ENCODE measurements at regions not wholly inside any gene's neighbourhood (a gene's known extent, or its start where the extent isn't known, plus 50 kb on each side); places are given as distances from the start of the nearest gene placed in this dataset.
A peak's percentile ranks its signal among the peaks of the same experiment; 100 is the strongest.

- Histone ChIP-seq H3K36me3 (ENCODE audit: control insufficient read depth in 4 of 4, insufficient read depth in 4 of 4, low read length in 3 of 4) (no peaks in the 10 kb centered on the region), H3K4me3 (ENCODE audit: control insufficient read depth in 1 of 7, extremely low read depth in 1 of 7, insufficient read depth in 4 of 7, low read depth in 2 of 7, low read length in 6 of 7) (no peak overlapping the region), H3K27ac (ENCODE audit: insufficient read depth in 1 of 2, low read depth in 1 of 2, low read length in 2 of 2, poor library complexity in 1 of 2, severe bottlenecking in 2 of 2) (no peak overlapping the region), H3K9me3 (ENCODE audit: control extremely low read depth in 1 of 5, control insufficient read depth in 4 of 5, insufficient read depth in 2 of 5, low read depth in 1 of 5, low read length in 4 of 5) (peaks cover 0 to 2% (median 0%) of the 10 kb centered on the region in 5 experiments), H3K27me3 (replicated peaks in 2 of 5; ENCODE audit: control insufficient read depth in 4 of 5, insufficient read depth in 5 of 5, low read length in 4 of 5) (peaks cover 0 to 10% (median 2%) of the 10 kb centered on the region in 5 experiments), H3K4me1 (ENCODE audit: control extremely low read depth in 1 of 4, control insufficient read depth in 4 of 4, insufficient read depth in 4 of 4, low read length in 3 of 4) (no peaks in the 10 kb centered on the region)
- CTCF ChIA-PET, result no interaction called here
- 63% methylated on average over 3 of the region's 4 CpGs for WGBS (ENCODE audit: insufficient coverage)
- DNase-seq, result no peak
- POLR2A ChIA-PET, result no interaction called here
Measured at GRCh38 chr6:147728903-147729302, 220.4 kb downstream of the SAMD5 start.

- no peaks in the 10 kb centered on the region for H3K36me3 ChIP-seq (ENCODE audit: control insufficient read depth in 4 of 4, insufficient read depth in 4 of 4, low read length in 3 of 4)
- no peak overlapping the region for H3K27ac ChIP-seq (ENCODE audit: insufficient read depth in 1 of 2, low read depth in 1 of 2, low read length in 2 of 2, poor library complexity in 1 of 2, severe bottlenecking in 2 of 2)
- H3K27me3 ChIP-seq (replicated peaks in 2 of 5; ENCODE audit: control insufficient read depth in 4 of 5, insufficient read depth in 5 of 5, low read length in 4 of 5), result peaks cover 0 to 34% (median 15%) of the 10 kb centered on the region in 5 experiments
- DNase-seq, result no peak
- 100% methylated on average over 3 of the region's 5 CpGs for WGBS (ENCODE audit: insufficient coverage)
- no peak overlapping the region for H3K4me3 ChIP-seq (ENCODE audit: control insufficient read depth in 1 of 7, extremely low read depth in 1 of 7, insufficient read depth in 4 of 7, low read depth in 2 of 7, low read length in 6 of 7)
- H3K9me3 ChIP-seq (ENCODE audit: control extremely low read depth in 1 of 5, control insufficient read depth in 4 of 5, insufficient read depth in 2 of 5, low read depth in 1 of 5, low read length in 4 of 5), result peaks cover 0 to 2% (median 0%) of the 10 kb centered on the region in 5 experiments
- ChIA-PET POLR2A (no interaction called here), CTCF (no interaction called here)
- peaks cover 0 to 5% (median 1%) of the 10 kb centered on the region in 4 experiments for H3K4me1 ChIP-seq (ENCODE audit: control extremely low read depth in 1 of 4, control insufficient read depth in 4 of 4, insufficient read depth in 4 of 4, low read length in 3 of 4)
Measured at GRCh38 chr6:147733686-147734085, 225.2 kb downstream of the SAMD5 start.

GRCh38 chr6:147734151-147734550, 225.7 kb downstream of the SAMD5 start:
- no peak for DNase-seq
- H3K4me1 ChIP-seq (ENCODE audit: control extremely low read depth in 1 of 4, control insufficient read depth in 4 of 4, insufficient read depth in 4 of 4, low read length in 3 of 4), result peaks cover 0 to 9% (median 3%) of the 10 kb centered on the region in 4 experiments
- ChIA-PET POLR2A (no interaction called here), CTCF (no interaction called here)
- H3K27me3 ChIP-seq (replicated peaks in 2 of 5; ENCODE audit: control insufficient read depth in 4 of 5, insufficient read depth in 5 of 5, low read length in 4 of 5), result peaks cover 0 to 34% (median 15%) of the 10 kb centered on the region in 5 experiments
- H3K9me3 ChIP-seq (ENCODE audit: control extremely low read depth in 1 of 5, control insufficient read depth in 4 of 5, insufficient read depth in 2 of 5, low read depth in 1 of 5, low read length in 4 of 5), result no peaks in the 10 kb centered on the region
- H3K4me3 ChIP-seq (ENCODE audit: control insufficient read depth in 1 of 7, extremely low read depth in 1 of 7, insufficient read depth in 4 of 7, low read depth in 2 of 7, low read length in 6 of 7), result no peak overlapping the region
- 98% methylated on average over 7 of the region's 8 CpGs for WGBS (ENCODE audit: insufficient coverage)
- H3K36me3 ChIP-seq (ENCODE audit: control insufficient read depth in 4 of 4, insufficient read depth in 4 of 4, low read length in 3 of 4), result no peaks in the 10 kb centered on the region
- no peak overlapping the region for H3K27ac ChIP-seq (ENCODE audit: insufficient read depth in 1 of 2, low read depth in 1 of 2, low read length in 2 of 2, poor library complexity in 1 of 2, severe bottlenecking in 2 of 2)

GRCh38 chr6:147735924-147736323, 227.4 kb downstream of the SAMD5 start:
- POLR2A ChIA-PET, result interaction anchor here (0.7 kb wide), 1 partner anchor 1777 kb away, joined by 3 read pairs; no protein-coding TSS in a partner anchor
- H3K27ac ChIP-seq (ENCODE audit: insufficient read depth in 1 of 2, low read depth in 1 of 2, low read length in 2 of 2, poor library complexity in 1 of 2, severe bottlenecking in 2 of 2), result no peak overlapping the region
- H3K36me3 ChIP-seq (ENCODE audit: control insufficient read depth in 4 of 4, insufficient read depth in 4 of 4, low read length in 3 of 4), result no peaks in the 10 kb centered on the region
- CTCF ChIA-PET, result no interaction called here
- H3K4me3 ChIP-seq (ENCODE audit: control insufficient read depth in 1 of 7, extremely low read depth in 1 of 7, insufficient read depth in 4 of 7, low read depth in 2 of 7, low read length in 6 of 7), result no peak overlapping the region
- no peak for DNase-seq
- H3K9me3 ChIP-seq (ENCODE audit: control extremely low read depth in 1 of 5, control insufficient read depth in 4 of 5, insufficient read depth in 2 of 5, low read depth in 1 of 5, low read length in 4 of 5), result no peaks in the 10 kb centered on the region
- 57% methylated on average over 1 of the region's 3 CpGs for WGBS (ENCODE audit: insufficient coverage)
- peaks cover 0 to 12% (median 3%) of the 10 kb centered on the region in 4 experiments for H3K4me1 ChIP-seq (ENCODE audit: control extremely low read depth in 1 of 4, control insufficient read depth in 4 of 4, insufficient read depth in 4 of 4, low read length in 3 of 4)
- H3K27me3 ChIP-seq (replicated peaks in 2 of 5; ENCODE audit: control insufficient read depth in 4 of 5, insufficient read depth in 5 of 5, low read length in 4 of 5), result peaks cover 0 to 34% (median 21%) of the 10 kb centered on the region in 5 experiments

GRCh38 chr6:147737115-147737514, 228.6 kb downstream of the SAMD5 start:
- CTCF ChIA-PET, result no interaction called here
- peaks cover 0 to 41% (median 24%) of the 10 kb centered on the region in 5 experiments for H3K27me3 ChIP-seq (replicated peaks in 2 of 5; ENCODE audit: control insufficient read depth in 4 of 5, insufficient read depth in 5 of 5, low read length in 4 of 5)
- no peak overlapping the region for H3K4me3 ChIP-seq (ENCODE audit: control insufficient read depth in 1 of 7, extremely low read depth in 1 of 7, insufficient read depth in 4 of 7, low read depth in 2 of 7, low read length in 6 of 7)
- H3K9me3 ChIP-seq (ENCODE audit: control extremely low read depth in 1 of 5, control insufficient read depth in 4 of 5, insufficient read depth in 2 of 5, low read depth in 1 of 5, low read length in 4 of 5), result no peaks in the 10 kb centered on the region
- peaks cover 0 to 12% (median 3%) of the 10 kb centered on the region in 4 experiments for H3K4me1 ChIP-seq (ENCODE audit: control extremely low read depth in 1 of 4, control insufficient read depth in 4 of 4, insufficient read depth in 4 of 4, low read length in 3 of 4)
- POLR2A ChIA-PET, result no interaction called here
- no peak overlapping the region for H3K27ac ChIP-seq (ENCODE audit: insufficient read depth in 1 of 2, low read depth in 1 of 2, low read length in 2 of 2, poor library complexity in 1 of 2, severe bottlenecking in 2 of 2)
- DNase-seq, result no peak
- H3K36me3 ChIP-seq (ENCODE audit: control insufficient read depth in 4 of 4, insufficient read depth in 4 of 4, low read length in 3 of 4), result no peaks in the 10 kb centered on the region
- no CpG with 5 or more reads among the region's 5 CpGs for WGBS (ENCODE audit: insufficient coverage)

- H3K4me3 ChIP-seq (ENCODE audit: control insufficient read depth in 1 of 7, extremely low read depth in 1 of 7, insufficient read depth in 4 of 7, low read depth in 2 of 7, low read length in 6 of 7), result no peak overlapping the region
- WGBS (ENCODE audit: insufficient coverage), result 86% methylated on average over 8 of the region's 8 CpGs
- no peak overlapping the region for H3K27ac ChIP-seq (ENCODE audit: insufficient read depth in 1 of 2, low read depth in 1 of 2, low read length in 2 of 2, poor library complexity in 1 of 2, severe bottlenecking in 2 of 2)
- peaks cover 0 to 43% (median 24%) of the 10 kb centered on the region in 5 experiments for H3K27me3 ChIP-seq (replicated peaks in 2 of 5; ENCODE audit: control insufficient read depth in 4 of 5, insufficient read depth in 5 of 5, low read length in 4 of 5)
- POLR2A ChIA-PET, result no interaction called here
- H3K36me3 ChIP-seq (ENCODE audit: control insufficient read depth in 4 of 4, insufficient read depth in 4 of 4, low read length in 3 of 4), result no peaks in the 10 kb centered on the region
- DNase-seq, result no peak
- CTCF ChIA-PET, result no interaction called here
- no peaks in the 10 kb centered on the region for H3K9me3 ChIP-seq (ENCODE audit: control extremely low read depth in 1 of 5, control insufficient read depth in 4 of 5, insufficient read depth in 2 of 5, low read depth in 1 of 5, low read length in 4 of 5)
- peaks cover 0 to 12% (median 3%) of the 10 kb centered on the region in 4 experiments for H3K4me1 ChIP-seq (ENCODE audit: control extremely low read depth in 1 of 4, control insufficient read depth in 4 of 4, insufficient read depth in 4 of 4, low read length in 3 of 4)
Measured at GRCh38 chr6:147738099-147738498, 229.6 kb downstream of the SAMD5 start.

GRCh38 chr6:147738516-147739162, 230.1 kb downstream of the SAMD5 start:
- WGBS (ENCODE audit: insufficient coverage), result 0% methylated on average over 2 of the region's 3 CpGs
- Histone ChIP-seq H3K9me3 (ENCODE audit: control extremely low read depth in 1 of 5, control insufficient read depth in 4 of 5, insufficient read depth in 2 of 5, low read depth in 1 of 5, low read length in 4 of 5) (no peaks in the 10 kb centered on the region), H3K36me3 (ENCODE audit: control insufficient read depth in 4 of 4, insufficient read depth in 4 of 4, low read length in 3 of 4) (no peaks in the 10 kb centered on the region), H3K4me1 (ENCODE audit: control extremely low read depth in 1 of 4, control insufficient read depth in 4 of 4, insufficient read depth in 4 of 4, low read length in 3 of 4) (peaks cover 0 to 12% (median 3%) of the 10 kb centered on the region in 4 experiments), H3K27ac (ENCODE audit: insufficient read depth in 1 of 2, low read depth in 1 of 2, low read length in 2 of 2, poor library complexity in 1 of 2, severe bottlenecking in 2 of 2) (no peak overlapping the region), H3K4me3 (ENCODE audit: control insufficient read depth in 1 of 7, extremely low read depth in 1 of 7, insufficient read depth in 4 of 7, low read depth in 2 of 7, low read length in 6 of 7) (no peak overlapping the region), H3K27me3 (replicated peaks in 2 of 5; ENCODE audit: control insufficient read depth in 4 of 5, insufficient read depth in 5 of 5, low read length in 4 of 5) (peaks cover 0 to 43% (median 23%) of the 10 kb centered on the region in 5 experiments)
- CTCF ChIA-PET, result no interaction called here
- POLR2A ChIA-PET, result no interaction called here
- peak; percentile 28 to 69 (median 62) for DNase-seq

All from common myeloid progenitor, CD34-positive (primary cell).